HCT116 (cell line): ENCODE measurements at regions not wholly inside any gene's neighbourhood (a gene's known extent, or its start where the extent isn't known, plus 50 kb on each side); places are given as distances from the start of the nearest gene placed in this dataset.

Experiments
- ATAC-seq: fragments of 200-7000 bp; cut with Tn5 transposase; 2 replicates; pipeline ENCODE4 v1.9.1; 2020; ENCODE audit warnings: mild to moderate bottlenecking, moderate library complexity
- BruUV-seq: library from RNA; stranded (reverse); fragments of 400-500 nt; replicated peaks from 2 replicates; lab custom pipeline; 2021; lab: Mats Ljungman, UMichigan
- CTCF ChIA-PET: fragments of 300-600 bp; sonication (Branson Sonifier 250); formaldehyde crosslinking; loops from one replicate; lab custom pipeline; 2021; ENCODE audit warnings: antibody characterized with exemption; lab: Charles Lee
- POLR2A ChIA-PET: fragments of 300-600, 350-600 bp; sonication (Branson Sonifier 250); formaldehyde crosslinking; loops from one replicate; lab custom pipeline; 2021; ENCODE audit warnings: antibody characterized with exemption; lab: Charles Lee
- RAD21 ChIA-PET, 2 experiments: fragments of 300-600 bp; sonication (Branson Sonifier 250); formaldehyde crosslinking; loops; one replicate each; lab custom pipeline; 2023; ENCODE audit warnings: low total read pairs in 2 of 2; ENCODE audit not compliant: uncharacterized antibody in 2 of 2, unreplicated experiment in 2 of 2, low non-redundant PET in 1 of 2; lab: Charles Lee
- DNase-seq: peaks from one replicate; pipeline ENCODE4 v3.0.0-alpha.2; 2010; ENCODE audit warnings: low read depth, low spot score
- H2AFZ ChIP-seq: fragments of 200-600 bp; shearing (Covaris generic), sonication (generic); 2 replicates; pipeline ENCODE4 v1.6.1; 2017; ENCODE audit warnings: low read depth, mixed run types, mixed read lengths, antibody characterized with exemption, low read length; ENCODE audit not compliant: poor library complexity, severe bottlenecking
- H3K27ac ChIP-seq: 2 replicates; pipeline ENCODE4 v1.5.1; 2012; ENCODE audit warnings: low read depth, low read length
- H3K27me3 ChIP-seq: fragments of 200-600 bp; sonication (generic); 2 replicates; pipeline ENCODE4 v1.6.1; 2016; ENCODE audit warnings: mixed run types, low read length, mixed read lengths; ENCODE audit not compliant: insufficient read depth
- H3K36me3 ChIP-seq, 2 experiments: fragments of 200-500 bp in 1 of 2; fragments of 200-600 bp in 1 of 2; sonication (Bioruptor generic) in 1 of 2; sonication (generic) in 1 of 2; 2 replicates each; pipeline versions ENCODE4 v1.5.1 to v1.6.1; 2014 to 2016; ENCODE audit warnings: low read length in 2 of 2, inconsistent platforms in 1 of 2, mixed read lengths in 1 of 2, mixed run types in 1 of 2; ENCODE audit not compliant: insufficient read depth in 2 of 2, control insufficient read depth in 1 of 2
- H3K4me1 ChIP-seq, 2 experiments: fragments of 200-600 bp in 1 of 2; sonication (generic) in 1 of 2; 2 replicates each; pipeline versions ENCODE4 v1.5.1 to v1.6.1; 2012 to 2017; ENCODE audit warnings: low read length in 2 of 2, inconsistent platforms in 1 of 2, mild to moderate bottlenecking in 1 of 2, mixed read lengths in 1 of 2, mixed run types in 1 of 2, moderate library complexity in 1 of 2; ENCODE audit not compliant: insufficient read depth in 2 of 2, control insufficient read depth in 1 of 2
- H3K4me2 ChIP-seq: fragments of 200-600 bp; sonication (generic); 2 replicates; pipeline ENCODE4 v1.6.1; 2017; ENCODE audit warnings: mixed run types, low read length, mixed read lengths
- H3K4me3 ChIP-seq, 2 experiments: fragments of 200-600 bp in 1 of 2; sonication (generic) in 1 of 2; replicated peaks in 1 of 2; 2 replicates each; pipeline ENCODE4 v1.5.1; 2011 to 2016; ENCODE audit warnings: low read length in 2 of 2, control low read depth in 1 of 2, low read depth in 1 of 2, mild to moderate bottlenecking in 1 of 2, mixed read lengths in 1 of 2, mixed run types in 1 of 2
- H3K79me2 ChIP-seq: fragments of 200-600 bp; sonication (generic); 2 replicates; pipeline ENCODE4 v1.6.1; 2017; ENCODE audit warnings: mild to moderate bottlenecking, mixed run types, low read length, moderate library complexity, mixed read lengths; ENCODE audit not compliant: insufficient read depth
- H3K9ac ChIP-seq: fragments of 200-600 bp; sonication (generic); 2 replicates; pipeline ENCODE4 v1.6.1; 2016; ENCODE audit warnings: low read length, mixed read lengths
- H3K9me2 ChIP-seq: fragments of 200-600 bp; sonication (generic), shearing (Covaris generic); 2 replicates; pipeline ENCODE4 v1.6.1; 2017; ENCODE audit warnings: mixed run types, mild to moderate bottlenecking, moderate library complexity; ENCODE audit not compliant: insufficient read depth
- H3K9me3 ChIP-seq, 2 experiments: fragments of 200-500 bp in 1 of 2; fragments of 200-600 bp in 1 of 2; sonication (Bioruptor generic) in 1 of 2; sonication (generic) in 1 of 2; 2 replicates each; pipeline ENCODE4 v1.6.1; 2014 to 2017; ENCODE audit warnings: low read length in 2 of 2, mixed read lengths in 2 of 2, inconsistent platforms in 1 of 2, low read depth in 1 of 2, mild to moderate bottlenecking in 1 of 2, mixed run types in 1 of 2, moderate library complexity in 1 of 2; ENCODE audit not compliant: control insufficient read depth in 1 of 2, insufficient read depth in 1 of 2
- H4K20me1 ChIP-seq: fragments of 200-600 bp; sonication (generic), shearing (Covaris generic); 2 replicates; pipeline ENCODE4 v1.6.1; 2017; ENCODE audit warnings: mixed run types, mild to moderate bottlenecking, moderate library complexity; ENCODE audit not compliant: insufficient read depth
- CBX3 ChIP-seq: IDR thresholded peaks from 2 replicates; pipeline ENCODE4 v1.6.1; 2012; ENCODE audit warnings: low read depth
- CEBPB ChIP-seq: IDR thresholded peaks from 2 replicates; pipeline ENCODE4 v1.6.1; 2012; ENCODE audit warnings: low read depth
- CTCF ChIP-seq, 3 experiments: fragments of 200-600 bp in 1 of 3; sonication (generic) in 1 of 3; IDR thresholded peaks in 2 of 3; conservative IDR thresholded peaks in 1 of 3; 2 replicates each; pipeline ENCODE4 v1.5.1; 2012 to 2017; ENCODE audit warnings: low read depth in 2 of 3, low read length in 2 of 3, antibody characterized with exemption in 1 of 3, borderline replicate concordance in 1 of 3, control low read depth in 1 of 3, mild to moderate bottlenecking in 1 of 3, mixed read lengths in 1 of 3, mixed run types in 1 of 3, moderate library complexity in 1 of 3; ENCODE audit not compliant: insufficient read depth in 1 of 3
- EGR1 ChIP-seq: IDR thresholded peaks from 2 replicates; pipeline ENCODE4 v1.6.1; 2012; ENCODE audit warnings: low read depth
- EZH2 ChIP-seq: fragments of 200-600 bp; sonication (generic); IDR thresholded peaks from 2 replicates; pipeline ENCODE4 v1.6.1; 2017; ENCODE audit warnings: antibody characterized with exemption, mixed run types
- EZH2phosphoT487 ChIP-seq: fragments of 200-600 bp; IDR thresholded peaks from 2 replicates; pipeline ENCODE4 v1.6.1; 2018; ENCODE audit warnings: antibody characterized with exemption, borderline replicate concordance
- MAX ChIP-seq: IDR thresholded peaks from 2 replicates; pipeline ENCODE4 v1.6.1; 2012
- POLR2A ChIP-seq: IDR thresholded peaks from 2 replicates; pipeline ENCODE4 v1.7.0; 2011; ENCODE audit warnings: borderline replicate concordance; ENCODE audit not compliant: insufficient read depth, insufficient read length; ENCODE audit errors: extremely low read depth
- POLR2AphosphoS5 ChIP-seq: IDR thresholded peaks from 2 replicates; pipeline ENCODE4 v1.6.1; 2011; ENCODE audit warnings: mild to moderate bottlenecking, low read depth, low read length, moderate library complexity
- RAD21 ChIP-seq: IDR thresholded peaks from 2 replicates; pipeline ENCODE4 v1.6.1; 2012; ENCODE audit warnings: low read depth, mild to moderate bottlenecking
- REST ChIP-seq: IDR thresholded peaks from 2 replicates; pipeline ENCODE4 v1.6.1; 2012; ENCODE audit warnings: low read depth
- SRF ChIP-seq: IDR thresholded peaks from 2 replicates; pipeline ENCODE4 v1.6.1; 2012; ENCODE audit warnings: low read depth
- TCF7L2 ChIP-seq: IDR thresholded peaks from 2 replicates; pipeline ENCODE4 v1.7.0; 2011; ENCODE audit warnings: borderline replicate concordance, inconsistent platforms; ENCODE audit not compliant: insufficient read depth, insufficient read length; ENCODE audit errors: extremely low read depth
- YY1 ChIP-seq: IDR thresholded peaks from 2 replicates; pipeline ENCODE4 v1.6.1; 2011; ENCODE audit warnings: low read length, low read depth, moderate library complexity, mild to moderate bottlenecking; ENCODE audit not compliant: insufficient replicate concordance; ENCODE audit errors: extremely low read depth
- intact Hi-C: fragments of 100-400 bp; cut with micrococcal nuclease; formaldehyde crosslinking; loops from 2 replicates; pipeline ENCODE4 v1.10.0; 2022

- H3K4me1 ChIP-seq = no peaks in the 10 kb centered on the region
- H3K9ac ChIP-seq = no peak overlapping the region
- H3K4me3 ChIP-seq = no peak overlapping the region
- H3K4me2 ChIP-seq = no peak overlapping the region
- ATAC-seq (no peak), DNase-seq (no peak)
- no peaks in the 10 kb centered on the region for H3K9me2 ChIP-seq
- no TSS peak for BruUV-seq
- POLR2A ChIA-PET = no interaction called here
- intact Hi-C loops = no loop called here
- no peaks in the 10 kb centered on the region for H3K79me2 ChIP-seq
- no peak overlapping the region for H2AFZ ChIP-seq
- RAD21 ChIA-PET = no interaction called here
- H3K9me3 ChIP-seq = no peaks in the 10 kb centered on the region
- no peaks in the 10 kb centered on the region for H3K27me3 ChIP-seq
- H3K27ac ChIP-seq = no peak overlapping the region
- no peaks in the 10 kb centered on the region for H4K20me1 ChIP-seq
- H3K36me3 ChIP-seq = no peaks in the 10 kb centered on the region; a peak in 1 of 4 replicates
- CTCF ChIA-PET = no interaction called here
- no peak for TF ChIP-seq YY1
These were observed 465.4 kb downstream of the RMST start for GRCh38 chr12:97927977-97928376.

- Histone ChIP-seq H3K4me2 (no peak overlapping the region), H3K4me1 (no peaks in the 10 kb centered on the region), H3K79me2 (no peaks in the 10 kb centered on the region), H3K9me2 (no peaks in the 10 kb centered on the region), H3K27ac (no peak overlapping the region), H4K20me1 (no peaks in the 10 kb centered on the region), H3K36me3 (no peaks in the 10 kb centered on the region), H3K9me3 (no peaks in the 10 kb centered on the region), H3K27me3 (no peaks in the 10 kb centered on the region), H3K9ac (no peak overlapping the region), H2AFZ (no peak overlapping the region), H3K4me3 (no peak overlapping the region)
- no peak for TF ChIP-seq RAD21
- TF ChIP-seq REST = no peak
- TF ChIP-seq EZH2 = no peak
- no peak for TF ChIP-seq EGR1
- TF ChIP-seq SRF = no peak
- TF ChIP-seq POLR2A = no peak
- TF ChIP-seq CEBPB = no peak
- no peak for TF ChIP-seq CTCF (IDR thresholded peaks at IDR 0.05 in 2 of 3, conservative IDR thresholded peaks at IDR 0.05 in 1 of 3; ENCODE audit: borderline replicate concordance in 1 of 3, insufficient read depth in 1 of 3, low read depth in 2 of 3, low read length in 2 of 3)
- no peak for TF ChIP-seq CBX3
- TF ChIP-seq POLR2AphosphoS5 = no peak
- no peak for TF ChIP-seq EZH2phosphoT487
- TF ChIP-seq MAX = no peak
- TF ChIP-seq YY1 = no peak
- no peak for TF ChIP-seq TCF7L2
- ChIA-PET POLR2A (no interaction called here), RAD21 (no interaction called here), CTCF (no interaction called here)
- intact Hi-C loops = no loop called here
- no peak for DNase-seq
- ATAC-seq = no peak
- no TSS peak for BruUV-seq
These were observed 473.6 kb downstream of the RMST start for GRCh38 chr12:97936165-97936564.
